HT1080 (cell line): ENCODE measurements at regions not wholly inside any gene's neighbourhood (a gene's known extent, or its start where the extent isn't known, plus 50 kb on each side); places are given as distances from the start of the nearest gene placed in this dataset.
"Not testable (repeated sequence)": the region's sequence is repeated elsewhere in the genome, so short reads cannot be mapped to it uniquely, and the experiment has no call there.

Experiments used
- DNase-seq: peaks from one replicate; pipeline ENCODE4 v3.0.0-alpha.2; 2015; ENCODE audit warnings: low read depth

- DNase-seq, result no peak
These were observed 1241.5 kb upstream of the SPRY2 start for GRCh38 chr13:81582381-81582780.

GRCh38 chr13:81577601-81578195 is 1236.8 kb upstream of the SPRY2 start:
- DNase-seq, result peak; percentile 40

GRCh38 chr13:81568824-81569223 is 1227.9 kb upstream of the SPRY2 start:
- DNase-seq, result no peak

- no peak for DNase-seq
These were observed 1224.9 kb upstream of the SPRY2 start for GRCh38 chr13:81565849-81566248.

GRCh38 chr13:81563091-81563490 is 1222.2 kb upstream of the SPRY2 start:
- no peak for DNase-seq

- DNase-seq, result no peak
These were observed 1221.7 kb upstream of the SPRY2 start for GRCh38 chr13:81562598-81562997.

GRCh38 chr13:81551036-81551435 is 1210.1 kb upstream of the SPRY2 start:
- DNase-seq, result no peak

- DNase-seq, result not testable (repeated sequence)
These were observed 1205.4 kb upstream of the SPRY2 start for GRCh38 chr13:81546294-81546693.

- DNase-seq, result no peak
These were observed 1199.9 kb upstream of the SPRY2 start for GRCh38 chr13:81540777-81541176.

GRCh38 chr13:81539643-81540150 is 1198.8 kb upstream of the SPRY2 start:
- DNase-seq, result no peak

GRCh38 chr13:81498969-81499368 is 1158.0 kb upstream of the SPRY2 start:
- no peak for DNase-seq

GRCh38 chr13:81493144-81493543 is 1152.2 kb upstream of the SPRY2 start:
- DNase-seq, result no peak

- DNase-seq, result no peak
These were observed 1151.5 kb upstream of the SPRY2 start for GRCh38 chr13:81492449-81492848.

- no peak for DNase-seq
These were observed 1147.1 kb upstream of the SPRY2 start for GRCh38 chr13:81488021-81488420.

GRCh38 chr13:81487151-81487550 is 1146.2 kb upstream of the SPRY2 start:
- DNase-seq, result peak; percentile 52

GRCh38 chr13:81480634-81481033 is 1139.7 kb upstream of the SPRY2 start:
- peak; percentile 3 for DNase-seq

- DNase-seq, result no peak
These were observed 1132.5 kb upstream of the SPRY2 start for GRCh38 chr13:81473366-81473899.

- DNase-seq, result no peak
These were observed 1117.2 kb upstream of the SPRY2 start for GRCh38 chr13:81458170-81458569.

GRCh38 chr13:81446441-81446840 is 1105.5 kb upstream of the SPRY2 start:
- no peak for DNase-seq

- DNase-seq, result no peak
These were observed 1102.0 kb upstream of the SPRY2 start for GRCh38 chr13:81442904-81443303.

GRCh38 chr13:81425286-81425685 is 1084.4 kb upstream of the SPRY2 start:
- DNase-seq, result no peak

GRCh38 chr13:81409284-81409683 is 1068.4 kb upstream of the SPRY2 start:
- DNase-seq, result peak; percentile 6

GRCh38 chr13:81408647-81409046 is 1067.7 kb upstream of the SPRY2 start:
- DNase-seq, result no peak
